ENCODE measurements at regions not wholly inside any gene's neighbourhood (a gene's known extent, or its start where the extent isn't known, plus 50 kb on each side); places are given as distances from the start of the nearest gene placed in this dataset.
"Not testable (repeated sequence)": the region's sequence is repeated elsewhere in the genome, so short reads cannot be mapped to it uniquely, and the experiment has no call there.

DNA sequence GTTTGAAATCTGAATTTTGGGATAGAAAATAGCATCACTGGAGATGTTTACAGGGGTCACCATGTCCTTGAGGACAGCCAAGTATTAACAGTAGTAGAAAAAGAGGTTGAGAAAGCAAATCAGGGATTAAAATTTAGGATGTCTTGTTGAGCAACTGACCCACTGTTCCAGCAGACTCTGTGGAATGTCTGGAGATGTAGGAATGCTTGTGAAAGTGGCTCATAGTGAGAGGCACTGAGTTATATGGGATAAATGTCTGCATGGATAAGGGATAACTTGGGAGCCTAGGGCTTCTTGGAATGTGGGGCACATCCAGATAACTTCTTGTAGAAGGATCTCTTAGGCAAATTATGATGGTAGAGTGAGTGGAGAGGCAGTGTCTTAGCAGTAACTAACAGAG, 495.0 kb downstream of the TMX3 start:
- no peak for DNase-seq

DNA sequence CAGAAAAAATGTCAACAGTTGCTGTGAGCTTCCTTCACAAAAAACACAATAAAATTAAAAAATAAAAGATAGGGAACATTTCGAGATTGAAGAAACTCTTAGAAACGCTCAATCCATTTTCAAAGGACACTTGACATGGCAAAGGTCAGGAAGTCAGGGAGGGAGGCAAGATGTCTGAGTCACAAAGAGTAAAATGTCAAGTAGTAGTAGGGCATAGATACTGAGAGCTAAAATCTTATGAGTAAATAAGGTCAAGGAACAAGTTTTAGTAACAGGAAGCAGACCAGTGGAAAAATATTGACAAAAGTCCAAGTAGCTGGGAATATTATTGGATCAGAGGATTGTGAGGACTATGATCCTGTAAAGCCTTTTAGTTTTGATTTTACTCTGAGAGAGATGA, 495.6 kb downstream of the TMX3 start:
- DNase-seq, result no peak

DNA sequence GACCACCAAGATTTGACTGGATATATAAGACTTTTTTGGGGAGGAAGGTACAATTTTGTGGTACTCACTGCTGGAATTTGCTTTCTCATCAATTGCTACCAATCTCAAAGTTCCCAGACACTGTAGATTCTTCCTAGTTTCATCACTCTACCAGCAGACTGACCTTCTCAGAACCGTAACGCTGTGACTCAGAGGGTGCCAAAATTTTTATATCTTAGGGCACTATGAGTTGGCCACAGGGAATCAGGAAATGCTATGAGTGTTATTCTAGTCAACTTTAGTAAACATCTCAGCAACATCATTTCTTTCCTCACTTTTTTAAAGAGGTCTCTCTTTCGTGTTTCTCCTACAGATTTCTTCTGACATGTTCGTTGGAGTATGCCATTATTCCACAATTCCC, 499.0 kb downstream of the TMX3 start:
- no peak for DNase-seq

GRCh38 chr18:68186039-68186438, 528.9 kb downstream of the TMX3 start:
- DNase-seq, result no peak

DNA sequence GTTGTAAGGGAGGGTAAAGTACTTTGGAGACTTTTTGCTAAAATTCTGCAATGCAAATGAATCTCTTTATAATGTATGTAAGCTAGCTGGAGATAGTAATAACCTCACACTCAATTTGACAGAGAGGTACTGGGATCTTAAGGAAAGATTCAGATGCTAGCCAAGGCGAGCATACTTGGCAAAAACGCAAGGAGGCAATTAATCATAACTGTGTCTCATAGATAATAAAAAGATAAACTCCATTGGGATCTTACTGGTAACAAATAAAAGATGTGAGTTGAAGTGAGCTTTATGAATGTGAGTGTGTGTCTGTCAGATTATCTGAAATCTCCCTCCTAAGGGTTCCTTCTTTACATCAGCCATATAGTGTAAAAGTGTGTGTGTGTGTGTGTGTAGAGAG, 533.0 kb downstream of the TMX3 start:
- DNase-seq, result no peak

GRCh38 chr18:68179811-68180210, 535.1 kb downstream of the TMX3 start:
- no peak for DNase-seq

- DNase-seq, result no peak
These were observed 536.0 kb downstream of the TMX3 start for GRCh38 chr18:68178921-68179320.

DNA sequence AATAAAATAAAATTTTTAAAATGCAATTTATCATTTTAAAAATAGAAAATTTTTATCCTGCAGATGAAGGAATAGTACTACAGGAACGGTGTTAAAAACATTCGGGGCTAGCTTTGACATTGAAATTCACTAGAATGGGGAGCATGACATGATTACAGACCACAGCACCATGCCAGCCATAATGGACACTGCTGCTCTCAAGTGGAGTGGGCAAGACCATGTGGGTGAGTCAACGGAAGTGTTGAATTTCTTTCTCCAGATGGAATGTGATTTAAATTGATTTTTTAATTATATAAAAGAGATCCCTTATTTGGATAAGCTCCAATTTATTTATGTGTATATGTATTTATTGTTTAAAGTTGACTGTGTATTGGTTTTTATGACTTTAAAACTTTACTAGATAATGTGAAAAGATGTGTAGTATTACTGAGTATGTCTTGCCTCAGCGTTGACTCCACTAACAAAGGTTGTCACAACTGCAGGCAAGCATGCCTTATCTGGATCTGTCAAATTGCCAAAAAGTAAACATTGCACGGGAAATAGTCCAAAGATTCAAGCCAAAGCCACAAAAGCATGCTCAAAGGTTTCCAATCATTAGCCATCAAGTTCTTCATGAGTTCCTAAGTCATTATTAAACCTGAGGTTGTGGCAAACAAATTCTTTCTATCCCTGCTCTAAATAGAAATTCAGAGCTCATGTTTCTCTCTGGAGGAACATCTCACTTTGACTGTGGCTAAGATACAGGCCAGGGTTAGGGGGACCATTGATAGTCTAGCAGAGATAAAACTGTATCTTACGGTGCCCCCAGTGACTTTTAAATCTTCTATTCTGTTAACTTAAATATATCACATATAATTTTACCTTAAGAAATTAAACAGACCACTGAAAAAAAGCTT, 536.9 kb downstream of the TMX3 start:
- DNase-seq, result no peak

DNA sequence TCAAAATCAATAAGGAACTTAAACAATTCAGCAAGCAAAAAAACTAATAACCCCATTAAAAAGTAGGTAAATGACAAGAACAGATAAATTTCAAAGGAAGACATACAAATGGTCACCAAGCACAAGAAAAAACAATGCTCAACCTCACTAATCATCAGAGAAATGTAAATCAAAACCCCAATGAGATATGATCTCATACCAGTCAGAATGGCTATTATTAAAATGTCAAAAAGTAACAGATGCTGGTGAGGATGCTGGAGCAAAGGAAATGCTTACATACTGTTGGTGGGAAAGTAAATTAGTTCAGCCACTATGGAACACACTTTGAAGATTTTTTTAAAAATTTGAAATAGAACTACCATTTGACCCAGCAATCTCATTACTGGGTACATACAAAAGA, 538.0 kb downstream of the TMX3 start:
- DNase-seq, result no peak

DNA sequence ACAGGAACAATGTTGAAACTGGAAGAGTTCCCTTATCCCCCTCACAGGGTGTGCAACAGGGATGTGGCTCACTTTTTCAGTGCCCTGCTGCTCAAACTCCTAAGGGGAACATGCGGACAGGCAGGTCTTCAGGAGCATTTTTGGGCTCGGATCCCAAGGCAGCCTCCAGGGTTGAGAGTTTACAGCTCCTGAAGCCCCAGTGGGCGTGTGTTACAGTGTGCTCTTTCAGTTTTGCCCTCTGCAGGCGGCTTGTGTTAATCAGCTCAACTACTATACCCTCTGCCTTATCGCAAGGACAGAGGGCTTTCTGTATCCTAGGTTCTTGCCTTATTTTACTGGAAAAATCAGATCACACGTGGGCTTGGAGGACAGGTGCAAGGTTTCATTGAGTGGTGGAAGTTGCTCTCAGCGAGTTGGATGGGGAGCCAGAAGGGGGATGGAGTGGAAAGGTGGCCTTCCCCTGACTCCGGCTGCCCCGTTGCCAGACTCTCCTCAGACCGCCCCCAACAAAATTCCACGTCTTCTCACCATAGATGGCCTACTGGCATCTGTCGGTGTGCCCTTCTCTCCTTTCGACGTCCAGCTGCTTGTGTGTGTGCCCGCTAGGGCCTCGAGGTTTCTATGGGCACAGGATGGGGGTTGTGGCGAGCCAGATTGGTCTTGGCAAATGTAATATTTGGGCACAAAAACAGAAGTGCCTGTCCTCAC, 541.9 kb downstream of the TMX3 start:
- no peak for DNase-seq

GRCh38 chr18:68164909-68165308, 550.0 kb downstream of the TMX3 start:
- DNase-seq, result no peak

DNA sequence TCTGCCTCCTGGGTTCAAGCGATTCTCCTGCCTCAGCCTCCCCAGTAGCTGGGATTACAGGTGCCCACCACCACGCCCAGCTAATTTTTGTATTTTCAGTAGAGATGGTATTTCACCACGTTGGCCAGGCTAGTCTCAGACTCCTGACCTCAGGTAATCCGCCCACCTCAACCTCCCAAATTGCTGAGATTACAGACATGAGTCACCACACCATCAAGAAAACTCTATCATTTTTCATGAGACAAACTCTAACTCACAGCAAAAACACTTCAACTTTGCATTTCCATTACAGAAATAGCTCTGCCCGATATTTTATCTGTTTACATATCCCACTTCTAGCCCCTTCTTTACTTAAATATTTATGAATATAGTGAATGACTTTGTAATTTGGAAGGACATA, 561.1 kb downstream of the TMX3 start:
- DNase-seq, result not testable (repeated sequence)

DNA sequence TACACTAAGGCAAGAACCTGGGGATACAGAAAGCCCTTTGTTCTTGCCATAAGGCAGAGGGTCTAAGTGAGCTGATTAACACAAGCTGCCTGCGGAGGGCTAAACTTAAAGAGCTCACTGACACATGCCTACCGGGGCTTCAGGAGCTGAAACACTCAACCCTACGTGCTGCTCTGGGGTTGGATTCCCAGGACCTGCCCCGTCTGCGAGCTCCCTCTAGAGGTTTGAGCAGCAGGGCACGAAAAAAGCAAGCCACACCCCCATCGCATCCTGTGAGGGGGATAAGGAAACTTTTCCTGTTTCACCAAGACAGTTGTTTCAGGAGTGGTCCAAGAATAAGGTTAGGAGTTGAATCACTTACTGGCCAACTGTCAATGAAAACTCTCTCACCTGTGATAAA, 562.1 kb downstream of the TMX3 start:
- DNase-seq, result no peak

DNA sequence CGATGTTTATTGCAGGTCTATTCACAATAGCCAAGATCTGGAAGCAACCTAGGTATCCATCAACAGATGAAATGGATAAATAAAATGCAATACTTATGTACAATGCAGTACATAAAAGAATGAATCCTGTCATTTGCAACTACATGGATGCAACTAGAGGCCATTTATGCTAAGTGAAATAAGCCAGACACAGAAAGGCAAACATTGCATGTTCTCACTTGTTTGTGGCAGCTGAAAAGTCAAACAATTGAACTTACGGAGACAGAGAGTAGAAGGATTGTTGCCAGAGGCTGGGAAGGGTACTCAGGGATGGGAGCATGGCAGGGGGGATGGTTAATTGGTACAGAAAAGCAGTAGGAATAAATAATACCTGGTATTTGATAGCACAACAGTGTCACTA, 563.9 kb downstream of the TMX3 start:
- DNase-seq, result no peak

DNA sequence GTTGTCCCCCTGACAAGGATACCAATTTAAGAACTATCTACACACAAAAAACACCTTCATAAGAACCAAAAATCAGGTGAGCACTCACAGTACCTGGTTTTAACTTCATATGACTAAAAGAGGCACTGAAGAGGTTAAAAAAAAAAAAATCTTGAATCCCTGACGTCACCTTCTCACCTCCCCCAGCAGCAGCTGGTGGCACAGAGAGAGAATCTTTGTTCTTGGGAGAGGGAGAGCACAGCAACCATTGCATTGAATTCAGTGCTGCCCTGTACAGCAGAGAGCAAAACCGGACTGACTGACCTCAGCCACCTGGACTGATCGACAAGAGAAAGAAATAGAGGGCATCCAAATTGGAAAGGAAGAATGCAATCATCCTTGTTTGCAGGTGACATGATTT, 566.0 kb downstream of the TMX3 start:
- DNase-seq, result no peak

DNA sequence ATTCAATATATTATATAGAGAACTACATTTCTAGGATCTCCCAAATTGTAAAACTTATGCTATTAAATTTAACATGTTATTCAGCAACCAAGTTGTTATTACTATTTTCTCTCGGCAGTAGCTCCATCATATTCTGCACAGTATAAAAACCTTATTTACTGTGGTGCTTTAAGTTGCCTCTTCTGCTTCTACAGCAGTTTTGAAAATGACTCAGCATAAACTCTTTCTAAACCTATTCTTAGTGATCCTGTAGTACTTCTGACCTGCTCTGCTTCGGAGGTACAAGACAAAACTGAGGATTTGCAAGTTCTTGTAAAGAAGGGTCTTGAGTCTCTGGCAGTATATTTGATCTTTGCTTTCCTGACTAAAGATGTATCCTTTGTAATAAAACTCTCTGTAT, 567.2 kb downstream of the TMX3 start:
- no peak for DNase-seq

- DNase-seq, result no peak
These were observed 593.1 kb downstream of the TMX3 start for GRCh38 chr18:68121826-68122225.

DNA sequence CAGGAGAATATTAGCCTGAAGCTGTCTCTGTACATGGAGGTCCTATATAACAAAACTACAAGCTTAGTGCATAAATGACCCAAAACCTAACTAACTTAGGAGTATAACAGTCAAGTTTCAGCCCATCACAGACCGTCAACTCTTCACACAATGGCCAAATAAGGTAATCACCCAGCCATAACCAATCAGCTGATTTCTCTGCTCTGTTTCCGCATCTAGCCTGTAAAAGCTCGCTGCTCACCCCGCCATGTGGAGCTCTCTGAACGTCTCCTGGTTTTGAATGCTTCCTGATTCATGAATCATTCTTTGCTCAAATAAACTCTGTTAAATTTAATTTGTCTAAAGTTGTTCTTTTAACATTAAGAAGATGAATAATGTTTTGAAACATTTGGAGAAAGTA, 593.6 kb downstream of the TMX3 start:
- no peak for DNase-seq

- no peak for DNase-seq
These were observed 598.5 kb upstream of the DSEL start for GRCh38 chr18:68114989-68115388.

DNA sequence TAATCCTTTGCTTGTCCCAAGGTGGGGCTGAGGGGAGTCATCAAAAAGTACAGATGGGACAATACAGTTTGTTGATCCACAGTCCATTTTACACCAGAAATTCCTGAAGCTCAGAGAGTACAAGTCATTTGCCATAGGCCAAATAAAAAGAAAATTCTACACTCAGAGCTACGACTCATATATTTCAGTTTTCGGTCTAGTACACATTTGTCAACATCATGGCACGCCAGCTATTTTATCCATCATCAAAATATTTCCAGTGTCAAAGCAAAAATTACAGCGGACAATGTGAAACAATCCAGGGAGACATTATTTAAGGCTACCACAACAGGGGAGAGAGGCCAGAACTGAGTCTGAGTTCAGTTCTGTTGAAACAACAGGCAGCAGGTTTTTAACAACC, 587.5 kb upstream of the DSEL start:
- no peak for DNase-seq

GRCh38 chr18:68103561-68103960, 587.0 kb upstream of the DSEL start:
- DNase-seq, result no peak

DNA sequence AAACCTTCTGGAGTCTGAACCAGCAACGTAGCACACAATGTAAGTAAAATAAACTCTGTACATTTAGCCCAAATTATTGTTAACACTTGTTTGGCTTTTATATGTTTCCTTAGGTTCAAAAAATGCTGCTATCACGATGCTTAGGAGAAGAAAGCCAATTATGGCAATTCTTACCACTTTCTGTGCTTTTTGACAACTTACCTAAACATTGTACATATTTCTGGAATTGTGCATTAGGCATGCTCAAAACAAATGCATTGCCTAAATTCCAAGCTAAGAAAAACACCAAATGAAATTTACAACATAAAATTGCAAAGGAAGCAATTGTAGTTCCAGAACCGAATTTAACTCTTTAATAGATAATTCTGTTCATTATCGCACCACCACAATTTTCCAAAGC, 585.6 kb upstream of the DSEL start:
- DNase-seq, result no peak

DNA sequence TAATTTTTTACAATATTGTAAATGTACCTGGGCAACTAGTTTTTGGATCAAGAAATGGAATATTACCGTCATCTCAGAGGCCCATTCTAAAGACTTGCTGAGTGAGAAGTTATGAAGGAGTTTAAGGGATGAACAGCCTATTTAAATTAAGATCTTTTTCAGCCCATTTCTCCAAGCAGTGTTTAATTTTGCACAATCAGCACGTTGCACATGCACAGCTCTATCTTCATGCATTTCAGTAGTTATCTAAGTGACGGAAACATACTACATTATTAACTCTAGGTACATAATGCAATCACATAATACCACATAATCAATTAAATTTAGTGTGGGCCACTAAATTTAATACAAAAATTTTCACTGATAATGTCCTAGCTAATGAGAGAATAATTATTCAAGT, 582.1 kb upstream of the DSEL start:
- DNase-seq, result no peak

- no peak for DNase-seq
These were observed 570.0 kb upstream of the DSEL start for GRCh38 chr18:68086481-68086880.

- DNase-seq, result no peak
These were observed 568.7 kb upstream of the DSEL start for GRCh38 chr18:68085251-68085650.

All from CD4-positive, alpha-beta T cell treated with Interleukin-1 beta for 1 hour (primary cell).